ENCODE measurements at regions not wholly inside any gene's neighbourhood (a gene's known extent, or its start where the extent isn't known, plus 50 kb on each side); places are given as distances from the start of the nearest gene placed in this dataset.

- H3K36me3 ChIP-seq (ENCODE audit: low read depth, missing control alignments): no peaks in the 10 kb centered on the region
- H3K9me3 ChIP-seq: no peaks in the 10 kb centered on the region
- no peak overlapping the region for H3K27ac ChIP-seq
- H3K27me3 ChIP-seq: no peaks in the 10 kb centered on the region
- WGBS, 2 donors: 73 to 92% methylated on average over 1 of the region's 1 CpG
- no peak for TF ChIP-seq POLR2A (IDR thresholded peaks at IDR 0.05)
- TF ChIP-seq CTCF (IDR thresholded peaks at IDR 0.05): no peak
- no peaks in the 10 kb centered on the region for H3K4me1 ChIP-seq
- no peak for DNase-seq
- H3K4me3 ChIP-seq: no peak overlapping the region
- intact Hi-C loops (cut with DNase I; ENCODE audit: low total_unique reads): no loop called here
Measured at GRCh38 chr5:62001640-62002039, 304.4 kb upstream of the KIF2A start.

DNA sequence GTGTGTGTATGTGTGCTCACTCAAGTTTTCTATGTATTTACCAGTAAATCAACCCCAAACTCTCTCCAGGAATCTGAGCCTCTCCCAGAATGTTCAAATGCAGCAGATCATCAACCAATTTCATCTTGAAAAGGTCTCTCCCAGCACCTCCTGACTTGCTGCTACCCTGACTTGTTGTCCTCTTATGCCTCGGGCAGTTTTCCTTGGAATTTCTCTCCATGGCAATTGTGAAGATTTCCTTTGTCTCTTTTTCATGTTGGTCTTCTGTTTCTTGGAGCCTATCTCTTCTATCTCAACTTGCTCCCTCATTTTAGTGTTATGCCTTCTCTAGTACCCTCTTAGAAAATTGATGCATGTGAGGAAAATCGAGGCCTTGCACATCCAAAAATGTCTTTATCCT is 303.6 kb upstream of the KIF2A start:
- no peak for TF ChIP-seq CTCF (IDR thresholded peaks at IDR 0.05)
- no peak for TF ChIP-seq POLR2A (IDR thresholded peaks at IDR 0.05)
- 81 to 83% methylated on average over 2 of the region's 2 CpGs for WGBS, 2 donors
- no peak for DNase-seq

GRCh38 chr5:62005551-62005950 is 300.5 kb upstream of the KIF2A start:
- Histone ChIP-seq H3K9me3 (no peaks in the 10 kb centered on the region), H3K4me3 (no peak overlapping the region), H3K27me3 (no peaks in the 10 kb centered on the region), H3K27ac (no peak overlapping the region), H3K4me1 (no peaks in the 10 kb centered on the region), H3K36me3 (ENCODE audit: low read depth, missing control alignments) (no peaks in the 10 kb centered on the region)
- TF ChIP-seq CTCF (IDR thresholded peaks at IDR 0.05): no peak
- TF ChIP-seq POLR2A (IDR thresholded peaks at IDR 0.05): no peak
- 98 to 100% methylated on average over 2 of the region's 2 CpGs for WGBS, 2 donors
- no peak for DNase-seq
- intact Hi-C loops (cut with DNase I; ENCODE audit: low total_unique reads): no loop called here

More for the DNA sequence above, 303.6 kb upstream of the KIF2A start:
- H3K27ac ChIP-seq: no peak overlapping the region
- H3K27me3 ChIP-seq: no peaks in the 10 kb centered on the region
- H3K4me1 ChIP-seq: no peaks in the 10 kb centered on the region
- intact Hi-C loops (cut with DNase I; ENCODE audit: low total_unique reads): no loop called here
- no peaks in the 10 kb centered on the region for H3K9me3 ChIP-seq
- H3K4me3 ChIP-seq: no peak overlapping the region
- H3K36me3 ChIP-seq (ENCODE audit: low read depth, missing control alignments): no peaks in the 10 kb centered on the region

GRCh38 chr5:62007457-62007856 is 298.5 kb upstream of the KIF2A start:
- intact Hi-C loops (cut with DNase I; ENCODE audit: low total_unique reads): no loop called here
- 83 to 86% methylated on average over 3 of the region's 3 CpGs for WGBS, 2 donors

More at GRCh38 chr5:62007457-62007856, 298.5 kb upstream of the KIF2A start:
- Histone ChIP-seq H3K9me3 (no peaks in the 10 kb centered on the region), H3K27me3 (no peaks in the 10 kb centered on the region), H3K36me3 (ENCODE audit: low read depth, missing control alignments) (no peaks in the 10 kb centered on the region), H3K4me3 (no peak overlapping the region), H3K4me1 (no peaks in the 10 kb centered on the region), H3K27ac (no peak overlapping the region)
- TF ChIP-seq POLR2A (IDR thresholded peaks at IDR 0.05) (no peak), CTCF (IDR thresholded peaks at IDR 0.05) (no peak)
- no peak for DNase-seq

Data from testis (tissue), 2 donors.